DMS153 treated with DMSO at 0.1 percent for 48 hours (cell line): ENCODE measurements at regions not wholly inside any gene's neighbourhood (a gene's known extent, or its start where the extent isn't known, plus 50 kb on each side); places are given as distances from the start of the nearest gene placed in this dataset.
"Not testable (repeated sequence)": the region's sequence is repeated elsewhere in the genome, so short reads cannot be mapped to it uniquely, and the experiment has no call there.

Experiments used
- DNase-seq: peaks from one replicate; lab custom pipeline; 2025; ENCODE audit not compliant: unreplicated experiment; lab: John Stamatoyannopoulos, UW

- no peak for DNase-seq
Observed at GRCh38 chr4:66855956-66856355, 689.3 kb downstream of the CENPC start.

- no peak for DNase-seq
Observed at GRCh38 chr4:66853845-66854244, 691.5 kb downstream of the CENPC start.

- DNase-seq = no peak
Observed at GRCh38 chr4:66852843-66853242, 692.5 kb downstream of the CENPC start.

DNA sequence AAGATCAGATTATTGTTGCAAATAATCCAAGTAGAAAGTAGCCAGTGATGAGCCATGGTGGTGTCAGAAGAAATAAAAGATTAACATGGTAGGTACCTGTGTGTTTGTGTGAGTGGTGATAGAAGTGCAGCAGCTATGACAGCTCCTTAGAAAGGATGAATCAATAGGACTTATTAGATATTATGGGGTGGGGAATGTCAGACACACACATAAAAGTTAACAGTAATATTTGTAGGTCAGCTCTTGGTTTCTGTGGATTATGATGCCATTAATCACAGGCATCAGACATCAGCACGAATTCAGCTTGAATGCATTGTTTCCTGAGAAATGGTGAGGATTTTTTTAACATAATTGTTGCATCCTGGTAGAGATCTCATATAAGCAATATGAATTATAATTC is 695.7 kb downstream of the CENPC start:
- no peak for DNase-seq

- DNase-seq = no peak
Observed at GRCh38 chr4:66842724-66843088, 702.6 kb downstream of the CENPC start.

DNA sequence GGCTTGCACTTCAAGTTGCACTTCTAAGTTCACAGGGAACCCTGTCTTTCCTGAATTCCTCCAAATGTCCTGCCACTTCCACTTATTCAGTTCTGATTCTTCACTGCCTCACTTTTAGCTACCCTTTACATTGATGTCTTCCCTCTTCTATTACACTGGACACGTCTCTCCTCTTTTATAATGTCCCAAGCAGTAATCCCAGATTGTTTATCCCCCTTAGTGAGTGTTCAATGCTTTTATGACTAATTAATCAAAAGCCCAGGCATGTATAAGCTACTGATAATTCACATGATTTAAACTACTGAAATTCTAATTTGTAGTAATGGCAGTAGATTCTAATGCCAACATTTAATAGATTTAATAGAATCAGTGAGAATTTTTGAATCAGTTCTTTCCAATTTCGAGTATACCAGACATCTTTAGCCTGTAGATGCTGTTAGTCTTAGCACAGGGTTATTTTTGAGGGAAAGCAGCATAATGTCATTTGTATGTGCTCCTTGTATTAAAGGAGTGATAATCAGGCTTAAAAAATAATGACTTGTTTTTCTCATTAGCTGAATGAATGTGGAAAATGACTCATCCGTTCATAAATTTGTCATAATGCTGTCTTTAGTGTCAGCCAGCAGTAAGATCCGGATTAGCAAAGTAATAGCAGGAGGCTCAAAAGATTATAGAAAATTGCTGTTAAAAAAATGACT is 703.1 kb downstream of the CENPC start:
- DNase-seq = no peak

GRCh38 chr4:66840178-66840577 is 705.1 kb downstream of the CENPC start:
- DNase-seq = no peak

DNA sequence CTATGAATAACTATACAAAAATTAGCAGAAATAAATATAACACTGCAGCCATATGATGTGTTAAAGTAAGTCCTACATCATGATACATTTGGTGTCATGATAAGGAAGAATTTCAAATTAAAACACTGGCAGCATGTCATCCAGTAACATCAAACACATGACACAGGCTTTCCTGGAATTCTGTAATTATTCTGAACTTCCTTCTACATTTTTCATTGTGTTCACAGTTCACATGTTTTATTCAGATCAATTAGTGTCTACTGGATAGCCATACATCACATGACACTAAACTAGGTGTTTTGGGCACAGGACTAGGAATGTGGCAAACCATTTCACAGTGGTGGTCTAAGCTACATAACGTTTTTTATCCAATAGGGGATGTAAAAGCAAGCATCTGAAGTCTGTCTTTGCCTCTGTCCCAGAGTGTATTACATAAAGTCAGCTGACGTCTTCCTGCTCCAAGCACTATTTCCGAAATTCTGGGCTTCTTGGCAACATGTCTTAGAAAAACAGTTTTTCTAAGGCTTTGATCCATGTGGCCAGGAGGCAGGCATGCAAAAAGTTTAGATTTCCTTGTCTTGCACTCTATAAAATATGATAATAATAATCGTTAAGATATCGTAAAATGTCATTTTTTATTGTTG is 707.9 kb downstream of the CENPC start:
- DNase-seq = no peak

GRCh38 chr4:66829310-66829709 is 716.0 kb downstream of the CENPC start:
- no peak for DNase-seq

DNA sequence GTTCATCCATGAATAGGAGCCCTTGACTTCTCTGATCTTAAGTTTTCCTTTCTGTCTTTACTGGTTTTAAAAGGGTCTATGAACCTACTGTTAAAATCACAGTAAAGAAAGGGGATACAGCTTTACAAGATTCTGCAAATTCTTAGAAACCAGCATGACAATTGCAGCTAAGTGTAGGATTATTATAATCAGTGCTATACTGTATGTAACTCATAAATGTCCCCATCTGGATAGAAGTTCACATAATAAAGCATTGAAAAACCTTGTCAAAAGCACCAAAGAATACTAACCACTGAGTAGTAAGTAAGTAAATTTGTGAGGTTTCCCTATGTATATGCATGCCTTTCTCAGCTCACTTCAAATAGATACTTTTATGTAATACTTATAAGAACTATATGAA is 724.6 kb downstream of the CENPC start:
- no peak for DNase-seq

DNA sequence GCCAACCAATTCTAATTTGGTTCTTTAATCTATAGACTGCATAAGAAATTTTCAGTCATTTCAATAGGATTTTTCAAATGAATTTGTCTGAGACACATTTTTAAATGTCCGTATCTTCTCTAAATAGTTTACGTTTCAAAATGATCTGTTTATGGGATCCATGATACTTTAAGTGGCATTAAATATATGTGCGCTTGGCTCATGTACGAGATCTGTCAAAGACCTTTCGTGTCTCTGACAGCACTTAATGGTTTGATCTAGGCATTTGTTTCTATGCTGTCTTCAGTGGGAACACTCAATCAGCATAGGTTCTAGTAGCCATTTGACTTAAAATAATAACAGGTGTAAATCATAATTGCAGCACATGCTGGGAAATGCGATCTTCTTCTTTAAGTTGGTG is 731.0 kb downstream of the CENPC start:
- no peak for DNase-seq

DNA sequence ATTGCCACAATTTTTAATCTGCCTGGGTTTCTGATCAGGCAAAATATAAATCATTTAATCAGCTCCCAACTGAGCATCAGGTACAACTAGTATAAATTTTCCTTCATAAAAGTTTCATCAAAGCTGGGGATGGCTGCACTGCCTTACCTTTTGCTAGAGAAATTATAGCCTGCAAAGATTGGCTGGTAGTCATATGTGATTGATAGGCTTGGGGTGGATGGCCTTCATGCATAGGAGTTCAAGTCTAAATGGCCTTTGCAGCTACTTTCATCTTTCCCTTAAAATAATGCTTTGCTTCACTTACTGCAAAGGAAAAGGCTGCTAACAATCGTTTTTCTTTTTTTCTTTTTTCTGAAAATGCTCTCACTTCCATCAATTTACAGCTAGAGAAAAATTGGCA is 739.7 kb downstream of the CENPC start:
- no peak for DNase-seq

DNA sequence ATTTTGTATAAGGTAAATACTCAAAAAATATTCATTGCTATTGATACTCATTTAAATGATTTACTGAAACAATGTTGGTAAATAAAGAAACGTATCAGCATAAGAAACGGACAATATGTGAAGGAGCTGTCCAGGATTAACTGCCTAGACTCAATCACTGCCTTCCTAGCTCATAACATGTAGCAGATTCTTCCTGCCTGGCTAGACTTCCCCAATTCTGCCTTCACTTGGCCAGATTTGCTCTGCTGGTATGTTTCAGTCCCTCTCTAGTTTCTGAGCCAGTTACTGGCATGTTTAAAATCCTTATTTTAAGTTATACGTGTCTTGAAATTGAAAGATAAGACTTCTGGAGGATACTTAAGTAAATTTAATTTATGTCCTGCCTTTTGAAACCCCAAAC is 740.3 kb downstream of the CENPC start:
- no peak for DNase-seq

DNA sequence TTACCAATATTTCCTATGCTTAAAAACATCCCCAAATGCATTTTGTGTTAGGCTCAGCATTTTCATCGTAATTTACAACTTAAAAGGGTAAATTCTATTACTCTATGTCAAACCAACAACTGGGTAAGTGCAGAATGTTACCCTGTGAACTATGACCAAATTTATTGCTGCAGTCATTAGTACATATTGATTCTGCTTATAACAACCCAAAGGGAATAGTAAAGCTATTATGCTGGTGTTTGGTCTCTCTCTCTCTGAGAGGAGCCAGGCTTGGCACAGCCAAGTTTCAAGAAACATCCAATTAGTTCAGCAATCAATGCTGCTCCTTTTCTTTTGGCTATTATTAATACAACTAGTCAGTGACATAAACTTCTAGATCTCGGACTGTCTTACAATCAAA is 747.7 kb downstream of the CENPC start:
- no peak for DNase-seq

- DNase-seq = no peak
Observed at GRCh38 chr4:66795724-66796123, 749.6 kb downstream of the CENPC start.

- no peak for DNase-seq
Observed at GRCh38 chr4:66794390-66795034, 750.8 kb downstream of the CENPC start.

DNA sequence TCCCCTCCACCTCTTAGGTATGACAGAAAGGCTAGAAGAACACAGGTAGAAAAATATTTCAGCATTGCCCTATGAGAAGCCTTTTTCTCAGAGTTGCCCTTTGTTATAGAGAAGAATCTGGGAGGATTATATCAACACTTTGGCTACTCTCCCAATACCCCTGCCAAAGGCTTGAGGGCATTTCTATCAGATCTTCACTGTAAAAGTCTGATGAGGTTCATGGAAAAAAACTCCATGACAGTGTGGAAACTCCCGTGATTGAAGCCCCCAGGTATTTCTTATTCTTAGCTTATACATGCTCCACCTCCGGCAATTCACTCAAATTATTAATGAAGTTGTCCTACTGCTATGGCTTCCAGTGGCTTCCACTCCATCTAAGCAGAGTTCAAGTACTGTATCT is 753.6 kb downstream of the CENPC start:
- DNase-seq = no peak

GRCh38 chr4:66785479-66785878 is 759.8 kb downstream of the CENPC start:
- no peak for DNase-seq

DNA sequence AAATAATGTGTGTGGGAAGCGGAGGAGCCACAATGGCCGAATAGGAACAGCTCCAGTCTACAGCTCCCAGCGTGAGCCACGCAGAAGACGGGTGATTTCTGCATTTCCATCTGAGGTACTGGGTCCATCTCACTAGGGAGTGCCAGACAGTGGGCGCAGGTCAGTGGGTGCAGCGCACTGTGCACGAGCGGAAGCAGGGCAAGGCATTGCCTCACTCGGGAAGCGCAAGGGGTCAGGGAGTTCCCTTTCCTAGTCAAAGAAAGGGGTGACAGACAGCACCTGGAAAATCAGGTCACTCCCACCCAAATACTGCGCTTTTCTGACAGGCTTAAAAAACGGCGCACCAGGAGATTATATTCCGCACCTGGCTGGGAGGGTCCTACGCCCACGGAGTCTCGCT is 762.6 kb downstream of the CENPC start:
- DNase-seq = not testable (repeated sequence)

GRCh38 chr4:66777097-66777496 is 768.2 kb downstream of the CENPC start:
- no peak for DNase-seq

DNA sequence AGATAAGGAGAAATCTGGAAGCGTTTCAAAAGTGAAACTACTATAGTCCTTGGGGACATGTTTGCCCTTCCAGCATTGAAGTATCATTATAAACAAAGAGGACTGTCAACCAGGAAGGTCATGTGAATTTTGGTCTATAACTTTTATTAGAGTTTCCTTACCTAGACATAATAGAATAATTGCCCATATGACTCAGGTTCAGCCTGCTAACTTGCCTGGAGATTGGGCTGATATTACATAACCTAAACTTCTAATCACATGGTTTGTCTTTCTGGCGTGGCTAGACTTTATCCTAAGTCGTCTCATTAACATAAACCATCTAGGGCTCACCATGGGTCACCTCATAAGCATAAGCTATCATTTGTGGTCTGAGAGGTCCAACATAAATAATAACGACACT is 775.9 kb downstream of the CENPC start:
- no peak for DNase-seq

- DNase-seq = no peak
Observed at GRCh38 chr4:66767442-66767841, 777.9 kb downstream of the CENPC start.

DNA sequence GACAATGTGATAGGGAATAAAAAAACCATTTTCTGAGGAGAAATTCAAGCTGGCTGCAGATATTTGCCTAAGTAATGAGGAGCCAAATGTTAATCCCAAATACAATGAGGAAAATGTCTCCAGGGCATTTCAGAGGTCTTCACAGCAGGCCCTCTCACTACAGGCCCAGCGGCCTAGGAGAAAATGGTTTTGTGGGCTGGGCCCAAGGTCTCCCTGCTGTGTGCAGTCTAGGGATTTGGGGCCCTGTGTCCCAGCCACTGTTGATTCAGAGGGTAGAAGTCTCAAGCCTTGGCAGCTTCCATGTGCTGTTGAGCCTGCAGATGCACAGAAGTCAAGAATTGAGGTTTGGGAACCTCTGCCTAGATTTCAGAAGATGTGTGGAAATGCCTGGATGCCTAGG is 778.7 kb downstream of the CENPC start:
- no peak for DNase-seq
